ENCODE measurements at regions not wholly inside any gene's neighbourhood (a gene's known extent, or its start where the extent isn't known, plus 50 kb on each side); places are given as distances from the start of the nearest gene placed in this dataset.

GRCh38 chr6:142605922-142606485 lies 304.2 kb downstream of the ADGRG6 start:
- no peak for TF ChIP-seq CTCF (IDR thresholded peaks at IDR 0.05; ENCODE audit: insufficient read depth, low read length, poor library complexity, severe bottlenecking)
- no peak for DNase-seq (ENCODE audit: extremely low read depth, insufficient read length)
- no peaks in the 10 kb centered on the region; the same call in 1 of the 2 replicates for H3K27me3 ChIP-seq (replicated peaks; ENCODE audit: control insufficient read depth, insufficient read depth, low read length)
- H3K4me3 ChIP-seq (replicated peaks; ENCODE audit: low read depth, low read length) = no peak overlapping the region
- no peaks in the 10 kb centered on the region for H3K36me3 ChIP-seq (ENCODE audit: control insufficient read depth, insufficient read depth, low read length)

- TF ChIP-seq CTCF (IDR thresholded peaks at IDR 0.05; ENCODE audit: insufficient read depth, low read length, poor library complexity, severe bottlenecking) = no peak
- DNase-seq (ENCODE audit: extremely low read depth, insufficient read length) = no peak
- Histone ChIP-seq H3K27me3 (replicated peaks; ENCODE audit: control insufficient read depth, insufficient read depth, low read length) (no peaks in the 10 kb centered on the region; the same call in 1 of the 2 replicates), H3K36me3 (ENCODE audit: control insufficient read depth, insufficient read depth, low read length) (no peaks in the 10 kb centered on the region), H3K4me3 (replicated peaks; ENCODE audit: low read depth, low read length) (no peak overlapping the region)
Measured at GRCh38 chr6:142612956-142613355, 311.1 kb downstream of the ADGRG6 start.

- no peak overlapping the region for H3K4me3 ChIP-seq (replicated peaks; ENCODE audit: low read depth, low read length)
- TF ChIP-seq CTCF (IDR thresholded peaks at IDR 0.05; ENCODE audit: insufficient read depth, low read length, poor library complexity, severe bottlenecking) = no peak
- H3K27me3 ChIP-seq (replicated peaks; ENCODE audit: control insufficient read depth, insufficient read depth, low read length) = no peaks in the 10 kb centered on the region; the same call in 1 of the 2 replicates
- no peak for DNase-seq (ENCODE audit: extremely low read depth, insufficient read length)
- no peaks in the 10 kb centered on the region for H3K36me3 ChIP-seq (ENCODE audit: control insufficient read depth, insufficient read depth, low read length)
Measured at GRCh38 chr6:142613981-142614380, 312.2 kb downstream of the ADGRG6 start.

GRCh38 chr6:142617158-142617557 lies 315.4 kb downstream of the ADGRG6 start:
- no peaks in the 10 kb centered on the region for H3K27me3 ChIP-seq (replicated peaks; ENCODE audit: control insufficient read depth, insufficient read depth, low read length)
- H3K4me3 ChIP-seq (replicated peaks; ENCODE audit: low read depth, low read length) = no peak overlapping the region
- no peak for DNase-seq (ENCODE audit: extremely low read depth, insufficient read length)
- H3K36me3 ChIP-seq (ENCODE audit: control insufficient read depth, insufficient read depth, low read length) = no peaks in the 10 kb centered on the region
- no peak for TF ChIP-seq CTCF (IDR thresholded peaks at IDR 0.05; ENCODE audit: insufficient read depth, low read length, poor library complexity, severe bottlenecking)

GRCh38 chr6:142621822-142622221 lies 320.0 kb downstream of the ADGRG6 start:
- no peak overlapping the region for H3K4me3 ChIP-seq (replicated peaks; ENCODE audit: low read depth, low read length)
- H3K27me3 ChIP-seq (replicated peaks; ENCODE audit: control insufficient read depth, insufficient read depth, low read length) = no peaks in the 10 kb centered on the region
- H3K36me3 ChIP-seq (ENCODE audit: control insufficient read depth, insufficient read depth, low read length) = no peaks in the 10 kb centered on the region
- TF ChIP-seq CTCF (IDR thresholded peaks at IDR 0.05; ENCODE audit: insufficient read depth, low read length, poor library complexity, severe bottlenecking) = no peak
- DNase-seq (ENCODE audit: extremely low read depth, insufficient read length) = no peak
